ENCODE measurements at regions not wholly inside any gene's neighbourhood (a gene's known extent, or its start where the extent isn't known, plus 50 kb on each side); places are given as distances from the start of the nearest gene placed in this dataset.

GRCh38 chr10:62724465-62724864, 80.1 kb upstream of the ADO start:
- no peak for DNase-seq

GRCh38 chr10:62726142-62726541, 78.4 kb upstream of the ADO start:
- DNase-seq = no peak

- DNase-seq = no peak
Measured at GRCh38 chr10:62726638-62727037, 77.9 kb upstream of the ADO start.

GRCh38 chr10:62727934-62728333, 76.6 kb upstream of the ADO start:
- DNase-seq = no peak

- no peak for DNase-seq
Measured at GRCh38 chr10:62728479-62728878, 76.0 kb upstream of the ADO start.

GRCh38 chr10:62732841-62733653, 71.5 kb upstream of the ADO start:
- no peak for DNase-seq

- no peak for DNase-seq
Measured at GRCh38 chr10:62733654-62734293, 70.7 kb upstream of the ADO start.

- DNase-seq = no peak
Measured at GRCh38 chr10:62734781-62735463, 69.6 kb upstream of the ADO start.

GRCh38 chr10:62735464-62736167, 68.9 kb upstream of the ADO start:
- DNase-seq = no peak

GRCh38 chr10:62736168-62736546, 68.4 kb upstream of the ADO start:
- DNase-seq = no peak

- no peak for DNase-seq
Measured at GRCh38 chr10:62738916-62739315, 65.6 kb upstream of the ADO start.

GRCh38 chr10:62740885-62741745, 63.4 kb upstream of the ADO start:
- DNase-seq = no peak

- no peak for DNase-seq
Measured at GRCh38 chr10:62741996-62742395, 62.5 kb upstream of the ADO start.

- DNase-seq = no peak
Measured at GRCh38 chr10:62742536-62743061, 61.9 kb upstream of the ADO start.

GRCh38 chr10:62744136-62744535, 60.4 kb upstream of the ADO start:
- no peak for DNase-seq

- no peak for DNase-seq
Measured at GRCh38 chr10:62745581-62745980, 58.9 kb upstream of the ADO start.

GRCh38 chr10:62746951-62747729, 57.4 kb upstream of the ADO start:
- no peak for DNase-seq

GRCh38 chr10:62748386-62748785, 56.1 kb upstream of the ADO start:
- DNase-seq = no peak

- DNase-seq = no peak
Measured at GRCh38 chr10:62749093-62749683, 55.3 kb upstream of the ADO start.
